GM12865 (cell line): ENCODE measurements at regions not wholly inside any gene's neighbourhood (a gene's known extent, or its start where the extent isn't known, plus 50 kb on each side); places are given as distances from the start of the nearest gene placed in this dataset.

Source experiments
- DNase-seq: peaks from one replicate; pipeline ENCODE4 v3.0.0; 2010; ENCODE audit warnings: low read depth
- H3K4me3 ChIP-seq: 2 replicates; pipeline ENCODE4 v1.5.1; 2011; ENCODE audit warnings: mild to moderate bottlenecking, low read depth, low read length, control low read depth
- TF ChIP-seq, protein P1 (sequence below): IDR thresholded peaks from 2 replicates; pipeline ENCODE4 v1.5.1; 2011; ENCODE audit warnings: low read length, control low read depth, low read depth, inconsistent platforms; ENCODE audit not compliant: insufficient read depth; ENCODE audit errors: missing control alignments

DNA sequence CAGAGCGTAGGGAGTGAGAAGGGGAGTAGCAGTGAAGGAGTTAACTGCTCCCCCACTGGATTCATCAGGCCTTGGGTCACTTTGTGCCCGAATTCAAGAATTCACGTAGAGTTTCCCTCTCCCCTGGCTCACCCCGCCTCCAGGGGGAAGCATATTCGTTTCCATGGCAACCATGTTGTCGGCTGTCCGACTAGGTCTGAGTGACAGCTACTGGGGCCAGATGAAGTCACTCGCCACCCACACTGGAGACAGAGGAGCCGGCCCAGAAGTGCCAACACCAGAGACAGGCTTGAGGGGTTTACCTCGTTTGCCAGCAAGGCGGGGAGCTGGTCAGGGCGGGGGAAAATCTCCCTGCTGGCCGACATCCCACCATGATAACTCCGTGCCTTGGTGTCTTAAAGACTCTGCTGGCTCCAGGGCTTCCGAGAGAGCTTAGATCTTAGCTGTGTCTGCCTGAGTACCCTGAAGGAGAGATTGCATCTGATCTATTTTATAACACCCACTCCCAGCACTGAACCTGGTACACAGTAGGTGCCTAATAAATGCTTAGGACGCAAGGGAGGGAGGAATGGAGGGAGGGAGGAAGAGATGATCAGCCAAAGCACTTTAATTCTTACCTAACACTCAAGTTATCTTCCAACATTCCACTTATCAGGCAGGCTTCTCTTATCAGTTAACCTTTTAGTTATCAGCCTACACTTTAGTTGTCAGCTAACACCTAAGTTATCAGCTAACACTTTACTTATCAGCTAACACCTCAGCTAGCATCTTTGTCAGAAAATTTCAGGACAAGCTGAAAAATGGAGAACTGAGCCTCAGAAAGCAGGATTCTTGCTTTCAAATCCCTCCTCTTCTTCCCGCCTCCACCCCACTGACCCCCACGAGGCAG lies 57.2 kb upstream of the ZNRF4 start:
- no peak overlapping the region for H3K4me3 ChIP-seq
- DNase-seq = peak; percentile 11

DNA sequence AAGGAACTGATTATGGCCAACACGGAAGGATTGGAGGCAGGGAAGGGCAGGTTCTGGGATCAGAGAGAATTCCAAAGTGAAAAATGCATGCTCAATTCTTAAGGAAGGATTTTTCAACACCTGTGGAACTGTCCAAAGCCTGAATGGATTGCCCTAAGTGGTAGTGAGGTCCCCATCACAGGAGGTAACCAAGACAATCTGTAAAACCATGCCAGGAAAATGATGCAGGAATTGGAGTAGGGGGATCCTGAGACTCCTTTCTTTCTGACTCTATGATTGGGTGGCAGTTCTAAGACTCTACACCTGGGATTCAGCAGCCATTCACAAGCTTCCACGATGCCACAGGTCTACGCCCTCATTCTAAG lies 56.5 kb upstream of the ZNRF4 start:
- TF ChIP-seq, protein P1, sequence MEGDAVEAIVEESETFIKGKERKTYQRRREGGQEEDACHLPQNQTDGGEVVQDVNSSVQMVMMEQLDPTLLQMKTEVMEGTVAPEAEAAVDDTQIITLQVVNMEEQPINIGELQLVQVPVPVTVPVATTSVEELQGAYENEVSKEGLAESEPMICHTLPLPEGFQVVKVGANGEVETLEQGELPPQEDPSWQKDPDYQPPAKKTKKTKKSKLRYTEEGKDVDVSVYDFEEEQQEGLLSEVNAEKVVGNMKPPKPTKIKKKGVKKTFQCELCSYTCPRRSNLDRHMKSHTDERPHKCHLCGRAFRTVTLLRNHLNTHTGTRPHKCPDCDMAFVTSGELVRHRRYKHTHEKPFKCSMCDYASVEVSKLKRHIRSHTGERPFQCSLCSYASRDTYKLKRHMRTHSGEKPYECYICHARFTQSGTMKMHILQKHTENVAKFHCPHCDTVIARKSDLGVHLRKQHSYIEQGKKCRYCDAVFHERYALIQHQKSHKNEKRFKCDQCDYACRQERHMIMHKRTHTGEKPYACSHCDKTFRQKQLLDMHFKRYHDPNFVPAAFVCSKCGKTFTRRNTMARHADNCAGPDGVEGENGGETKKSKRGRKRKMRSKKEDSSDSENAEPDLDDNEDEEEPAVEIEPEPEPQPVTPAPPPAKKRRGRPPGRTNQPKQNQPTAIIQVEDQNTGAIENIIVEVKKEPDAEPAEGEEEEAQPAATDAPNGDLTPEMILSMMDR = no peak
- H3K4me3 ChIP-seq = no peak overlapping the region
- DNase-seq = no peak

More for the DNA sequence above, 57.2 kb upstream of the ZNRF4 start:
- TF ChIP-seq, protein P1 = no peak

DNA sequence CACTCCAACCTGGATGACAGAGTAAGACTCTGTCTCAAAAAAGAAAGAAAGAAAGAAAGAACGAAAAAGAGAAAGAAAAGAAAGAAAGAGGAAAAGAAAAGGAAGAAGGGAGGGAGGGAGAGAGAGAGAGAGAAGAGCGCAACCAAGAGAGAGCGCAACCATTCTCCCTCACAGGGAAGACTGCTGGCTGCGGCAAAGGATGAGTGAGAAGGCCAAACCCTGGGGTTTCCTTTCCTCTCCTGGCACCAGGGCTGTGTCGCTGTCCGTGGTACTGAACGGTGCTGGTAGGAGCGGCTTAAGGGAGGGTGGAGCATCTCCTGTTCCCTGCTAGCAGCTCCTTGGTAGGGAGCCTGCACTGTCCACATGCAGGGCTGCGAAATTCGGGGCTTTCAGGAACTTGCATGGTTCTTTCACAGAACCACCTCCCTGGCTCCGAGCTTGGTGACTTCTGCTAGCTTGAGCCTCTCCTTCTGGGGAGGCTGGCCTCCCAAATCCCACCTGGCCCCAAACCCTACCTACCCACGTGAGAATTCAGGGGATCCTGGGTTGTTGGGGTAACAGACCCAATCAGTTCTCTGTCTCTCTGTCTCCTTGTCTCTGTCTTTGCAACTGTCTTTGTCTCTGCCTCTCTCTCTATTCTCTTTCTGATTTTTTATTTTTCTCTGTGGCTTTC lies 51.1 kb upstream of the ZNRF4 start:
- no peak overlapping the region for H3K4me3 ChIP-seq
- TF ChIP-seq, protein P1 = no peak
- peak; percentile 65 for DNase-seq
